Muscle of leg (tissue), 3 donors: ENCODE measurements at regions not wholly inside any gene's neighbourhood (a gene's known extent, or its start where the extent isn't known, plus 50 kb on each side); places are given as distances from the start of the nearest gene placed in this dataset.

ENCODE experiments used
- DNase-seq: peaks from one replicate; pipeline ENCODE4 v3.0.0; 2013
- H3K27ac ChIP-seq: one replicate; pipeline ENCODE4 v1.5.1; 2013; ENCODE audit warnings: mild to moderate bottlenecking, low read length, control low read depth
- H3K27me3 ChIP-seq: one replicate; pipeline ENCODE4 v1.6.1; 2013; ENCODE audit warnings: low read length; ENCODE audit not compliant: control insufficient read depth, insufficient read depth
- H3K36me3 ChIP-seq: one replicate; pipeline ENCODE4 v1.6.1; 2013; ENCODE audit warnings: low read length; ENCODE audit not compliant: control insufficient read depth, insufficient read depth
- H3K4me1 ChIP-seq: one replicate; pipeline ENCODE4 v1.6.1; 2013; ENCODE audit warnings: low read length; ENCODE audit not compliant: control insufficient read depth, insufficient read depth
- H3K4me3 ChIP-seq: one replicate; pipeline ENCODE4 v1.5.1; 2013; ENCODE audit warnings: low read length, control low read depth
- H3K9me3 ChIP-seq: replicated peaks from 2 replicates; pipeline ENCODE4 v1.6.1; 2013; ENCODE audit warnings: low read depth, low read length; ENCODE audit not compliant: control insufficient read depth
- WGBS: methylation state at CpG from one replicate; pipeline ENCODE4 v1.1.5; 2013; ENCODE audit warnings: missing lambda C conversion rate; ENCODE audit not compliant: insufficient coverage; 5-methylcytosine and 5-hydroxymethylcytosine counted together

DNA sequence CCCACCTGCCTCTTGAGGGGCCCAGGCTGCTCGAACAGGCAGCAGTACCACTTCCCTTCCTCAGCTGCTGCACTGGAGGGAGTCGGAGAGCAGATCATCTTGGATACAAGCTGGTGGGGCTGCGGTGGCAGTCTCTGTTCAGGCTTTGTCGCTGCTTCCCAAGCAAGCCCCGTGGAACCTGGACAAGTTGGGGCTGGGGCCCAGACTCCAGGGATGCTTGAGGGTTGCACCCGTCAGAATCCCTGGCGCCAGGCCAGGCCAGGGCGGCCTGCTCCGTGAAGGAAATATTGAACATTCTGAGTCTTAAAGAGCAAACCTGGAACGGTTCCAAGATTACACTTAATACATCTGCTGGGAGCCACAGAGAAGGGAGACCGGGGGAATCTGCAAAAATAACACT lies 310.1 kb upstream of the SORL1-AS1 start:
- Histone ChIP-seq H3K9me3 (no peaks in the 10 kb centered on the region), H3K4me1 (peaks cover 10% of the 10 kb centered on the region), H3K27me3 (peaks cover 2% of the 10 kb centered on the region), H3K27ac (no peak overlapping the region), H3K36me3 (no peaks in the 10 kb centered on the region), H3K4me3 (no peak overlapping the region)
- peak; percentile 80 for DNase-seq
- 5% methylated on average over 9 of the region's 11 CpGs for WGBS

DNA sequence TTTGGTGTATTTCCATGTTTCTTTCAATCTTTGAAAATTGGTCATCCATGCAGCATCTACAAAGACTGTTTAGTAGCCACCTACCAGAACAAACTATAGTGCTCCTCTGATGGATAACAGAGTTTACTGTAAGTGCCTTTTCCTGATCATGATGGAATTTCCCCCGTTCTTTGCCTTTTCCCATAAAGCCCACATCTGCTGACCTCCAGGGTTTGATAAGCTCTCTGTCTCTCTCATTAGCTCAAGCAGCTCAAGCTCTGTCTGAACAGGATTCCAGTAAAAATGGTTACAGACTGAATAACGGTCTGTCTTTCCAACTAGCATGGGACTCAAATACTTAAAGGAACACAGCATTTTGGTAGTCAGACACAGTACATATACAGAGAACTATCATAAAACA lies 308.4 kb upstream of the SORL1-AS1 start:
- peaks cover 2% of the 10 kb centered on the region for H3K27me3 ChIP-seq
- no peak for DNase-seq
- H3K27ac ChIP-seq = no peak overlapping the region
- no peaks in the 10 kb centered on the region for H3K9me3 ChIP-seq
- H3K4me1 ChIP-seq = peaks cover 7% of the 10 kb centered on the region
- H3K36me3 ChIP-seq = no peaks in the 10 kb centered on the region
- H3K4me3 ChIP-seq = no peak overlapping the region
- WGBS = 36% methylated on average over 1 of the region's 2 CpGs

DNA sequence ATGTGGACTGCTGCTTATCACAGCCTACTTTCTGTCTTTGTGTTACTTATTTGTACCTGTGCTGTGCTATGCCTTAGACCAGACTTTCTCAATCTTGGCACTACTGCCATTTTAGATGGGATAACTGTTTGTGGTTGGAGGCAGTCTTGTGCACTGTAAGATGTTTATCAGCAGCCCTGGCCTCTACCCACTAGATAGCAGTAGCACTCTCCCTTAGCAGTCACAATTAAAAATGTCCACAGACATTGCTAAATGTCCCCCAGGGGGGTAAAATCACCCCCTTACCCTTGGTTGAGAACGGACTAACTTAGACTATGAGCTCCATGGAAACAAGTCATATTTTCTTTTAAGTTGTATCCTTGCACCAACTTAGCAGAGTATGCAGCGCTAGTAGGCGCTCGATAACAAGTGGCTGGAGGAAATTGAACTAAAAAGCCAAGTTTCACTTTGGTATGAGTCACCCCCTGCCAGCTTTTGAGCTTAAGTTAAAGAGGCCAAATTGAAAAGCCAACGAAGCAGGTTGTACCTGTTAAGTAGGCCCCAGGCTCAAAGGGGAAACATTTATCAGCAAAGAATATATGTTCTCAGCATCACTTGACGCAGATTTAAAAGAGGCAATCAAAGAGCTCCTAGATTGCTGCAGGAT lies 304.8 kb upstream of the SORL1-AS1 start:
- H3K27me3 ChIP-seq = no peaks in the 10 kb centered on the region
- no peak overlapping the region for H3K4me3 ChIP-seq
- peaks cover 8% of the 10 kb centered on the region for H3K4me1 ChIP-seq
- H3K36me3 ChIP-seq = no peaks in the 10 kb centered on the region
- DNase-seq = no peak
- 46% methylated on average over 4 of the region's 6 CpGs for WGBS
- H3K27ac ChIP-seq = no peak overlapping the region
- no peaks in the 10 kb centered on the region for H3K9me3 ChIP-seq

DNA sequence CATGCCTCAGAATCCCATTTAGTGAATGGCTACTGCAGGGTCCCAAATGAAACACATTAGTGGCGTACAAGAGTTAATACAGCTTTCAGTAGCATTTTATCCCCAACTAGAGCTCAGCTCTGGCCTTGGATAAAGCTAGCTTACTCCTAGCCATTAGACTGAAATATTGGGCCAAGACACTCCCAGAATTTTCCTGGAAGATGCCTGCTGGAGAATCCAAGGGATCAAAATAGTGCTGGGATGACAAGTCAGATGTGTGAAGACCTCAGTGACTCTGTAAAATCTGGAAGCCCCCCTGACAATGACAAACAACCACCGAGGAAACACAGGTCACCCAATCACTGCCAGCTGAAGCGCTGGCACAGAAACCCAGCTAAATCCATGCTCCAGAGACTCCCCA lies 303.1 kb upstream of the SORL1-AS1 start:
- Histone ChIP-seq H3K36me3 (no peaks in the 10 kb centered on the region), H3K9me3 (no peaks in the 10 kb centered on the region), H3K27ac (peak overlapping the region; percentile 20), H3K4me1 (peaks cover 6% of the 10 kb centered on the region), H3K4me3 (no peak overlapping the region), H3K27me3 (no peaks in the 10 kb centered on the region)
- 83% methylated on average over 1 of the region's 3 CpGs for WGBS
- peak; percentile 77 for DNase-seq

DNA sequence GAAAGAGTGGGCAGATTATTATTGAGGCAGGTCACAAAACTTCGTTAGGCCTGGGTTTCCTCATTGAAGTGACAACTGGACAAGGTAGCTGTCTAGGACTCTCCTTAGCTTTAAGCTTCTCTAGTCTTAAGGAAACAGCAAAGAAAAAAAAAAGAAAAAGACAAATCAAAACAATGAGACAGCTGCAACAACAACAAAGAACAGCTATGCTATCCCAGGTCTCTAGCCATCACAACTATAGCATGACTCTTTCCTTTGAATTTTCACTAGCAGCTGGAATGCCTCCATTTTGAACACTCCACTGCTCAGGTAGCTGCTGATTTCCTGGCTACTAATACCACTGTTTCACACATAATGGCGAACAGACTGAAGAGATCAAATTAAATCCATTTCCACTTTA lies 302.4 kb upstream of the SORL1-AS1 start:
- WGBS = 80% methylated on average over 1 of the region's 2 CpGs
- Histone ChIP-seq H3K27me3 (no peaks in the 10 kb centered on the region), H3K27ac (no peak overlapping the region), H3K4me1 (peaks cover 6% of the 10 kb centered on the region), H3K9me3 (no peaks in the 10 kb centered on the region), H3K36me3 (no peaks in the 10 kb centered on the region), H3K4me3 (no peak overlapping the region)
- DNase-seq = no peak

DNA sequence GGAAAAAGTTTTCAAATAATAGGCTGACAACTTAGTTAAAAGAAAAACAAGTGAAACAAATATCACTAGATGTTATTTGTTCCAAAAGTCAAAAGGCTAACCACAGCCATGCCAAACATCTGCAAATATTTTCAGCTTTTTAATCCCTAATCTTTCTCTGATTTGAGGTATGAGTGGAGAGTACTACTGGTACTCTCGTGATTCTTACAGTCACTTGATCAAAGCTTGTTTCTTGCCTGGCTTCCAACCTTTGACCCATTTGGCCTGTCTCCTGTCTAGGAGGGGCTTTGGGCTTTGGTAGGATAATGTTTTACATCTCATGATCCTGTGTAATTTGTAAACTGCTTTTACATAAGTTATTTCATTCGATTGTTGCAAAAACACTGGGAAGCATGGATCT lies 301.8 kb upstream of the SORL1-AS1 start:
- H3K4me1 ChIP-seq = peaks cover 6% of the 10 kb centered on the region
- H3K27ac ChIP-seq = peak overlapping the region; percentile 37
- H3K9me3 ChIP-seq = no peaks in the 10 kb centered on the region
- H3K36me3 ChIP-seq = no peaks in the 10 kb centered on the region
- no peaks in the 10 kb centered on the region for H3K27me3 ChIP-seq
- H3K4me3 ChIP-seq = no peak overlapping the region
- WGBS = no CpG with 5 or more reads among the region's 2 CpGs
- peak; percentile 85 for DNase-seq

DNA sequence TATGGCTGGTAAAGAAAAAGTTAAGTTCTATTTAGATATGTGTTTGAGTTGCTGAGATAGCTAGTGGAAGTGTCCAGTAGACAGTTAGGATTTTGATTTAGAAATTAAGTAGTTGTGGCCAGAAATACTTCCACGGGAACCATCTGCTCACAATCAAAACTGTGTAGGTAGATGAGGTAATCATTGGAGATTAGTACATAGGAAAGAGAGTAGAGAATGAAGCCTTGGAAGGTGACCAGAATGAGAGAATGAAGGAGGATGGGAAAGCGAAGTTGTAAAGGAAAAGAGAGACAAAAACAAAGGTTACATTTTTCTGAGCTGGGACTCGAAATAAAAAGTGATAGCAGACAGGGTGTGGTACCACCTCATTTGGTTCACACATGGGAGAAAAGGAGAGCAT lies 296.9 kb upstream of the SORL1-AS1 start:
- Histone ChIP-seq H3K4me1 (no peaks in the 10 kb centered on the region), H3K27me3 (no peaks in the 10 kb centered on the region), H3K9me3 (no peaks in the 10 kb centered on the region), H3K36me3 (no peaks in the 10 kb centered on the region), H3K4me3 (no peak overlapping the region), H3K27ac (peak overlapping the region; percentile 49)
- WGBS = 55% methylated on average over 1 of the region's 3 CpGs
- DNase-seq = peak; percentile 86

DNA sequence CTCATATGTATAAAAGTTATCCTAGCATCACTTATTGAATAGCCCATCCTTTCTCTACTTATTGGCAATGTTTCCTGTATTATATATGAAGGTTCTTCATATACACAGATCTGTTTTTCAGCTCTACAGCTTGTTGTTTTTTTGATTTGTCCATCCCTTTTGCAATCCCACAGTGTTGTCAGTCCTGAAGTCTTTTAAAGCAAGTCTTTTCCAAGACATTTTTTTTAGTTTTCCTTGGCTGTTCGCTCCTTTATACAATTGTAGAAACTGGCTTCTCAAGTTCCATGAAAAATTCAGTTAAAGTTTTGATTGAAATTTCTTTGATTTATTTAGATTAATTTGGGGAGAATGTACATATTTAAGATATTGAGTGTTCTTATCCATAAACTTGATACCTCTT lies 295.3 kb upstream of the SORL1-AS1 start:
- peak; percentile 65 for DNase-seq
- Histone ChIP-seq H3K27me3 (no peaks in the 10 kb centered on the region), H3K27ac (no peak overlapping the region), H3K9me3 (peaks cover 5% of the 10 kb centered on the region), H3K4me3 (no peak overlapping the region), H3K4me1 (no peaks in the 10 kb centered on the region), H3K36me3 (no peaks in the 10 kb centered on the region)
- WGBS = no CpG with 5 or more reads among the region's 1 CpG

DNA sequence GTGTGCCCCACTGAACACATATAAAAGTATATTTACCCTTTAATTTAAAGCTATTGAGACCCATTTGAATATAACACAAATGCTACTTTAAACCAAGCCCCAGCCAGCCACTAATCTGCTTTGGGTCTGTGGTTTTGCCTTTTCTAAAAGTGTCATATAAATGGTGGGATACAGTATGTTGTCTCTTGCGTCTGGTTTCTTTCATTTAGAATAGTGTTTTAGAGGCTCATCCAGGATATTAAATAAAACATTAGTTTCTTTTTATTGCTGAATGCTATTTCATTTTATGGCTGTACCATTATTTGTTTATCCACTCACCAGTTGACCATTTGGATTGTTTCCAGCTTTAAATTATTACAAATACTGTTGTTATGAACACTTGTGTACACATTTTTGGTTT lies 290.5 kb upstream of the SORL1-AS1 start:
- Histone ChIP-seq H3K4me3 (no peak overlapping the region), H3K27me3 (no peaks in the 10 kb centered on the region), H3K27ac (no peak overlapping the region), H3K36me3 (no peaks in the 10 kb centered on the region), H3K4me1 (peaks cover 11% of the 10 kb centered on the region), H3K9me3 (peaks cover 5% of the 10 kb centered on the region)
- no peak for DNase-seq
- WGBS = no CpG with 5 or more reads among the region's 1 CpG

DNA sequence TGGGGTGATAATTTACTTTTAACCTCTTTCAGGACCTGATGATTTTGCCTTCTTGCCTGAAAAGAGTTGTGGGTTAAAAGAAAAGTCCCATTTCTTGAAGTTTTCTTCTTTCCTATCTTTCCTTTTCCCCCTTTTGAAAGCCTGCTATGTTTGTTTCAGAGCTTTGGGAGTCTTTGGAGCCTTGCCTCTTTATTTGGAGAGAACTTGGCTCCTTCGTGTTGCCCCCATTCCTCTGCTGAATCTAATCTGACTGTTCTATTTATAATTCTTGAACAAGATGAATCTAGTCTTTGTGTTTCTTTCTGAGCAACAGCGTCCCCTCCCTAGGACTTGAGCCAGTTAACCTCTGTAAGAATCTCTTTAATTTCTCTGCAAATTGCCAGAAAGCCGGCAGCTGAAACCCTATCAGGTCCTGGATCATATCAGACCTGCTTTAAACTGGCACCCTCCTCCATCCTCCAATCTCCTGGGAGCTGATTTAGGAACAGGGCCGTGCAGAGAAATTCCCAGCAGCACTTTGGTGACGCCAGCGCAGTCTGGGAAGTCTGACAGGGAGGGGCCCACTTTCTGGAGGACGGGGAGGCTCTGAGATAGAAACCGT lies 289.1 kb upstream of the SORL1-AS1 start:
- Histone ChIP-seq H3K4me1 (peaks cover 11% of the 10 kb centered on the region), H3K36me3 (no peaks in the 10 kb centered on the region), H3K4me3 (no peak overlapping the region), H3K9me3 (peaks cover 5% of the 10 kb centered on the region), H3K27ac (peak overlapping the region; percentile 94), H3K27me3 (no peaks in the 10 kb centered on the region)
- 24% methylated on average over 5 of the region's 8 CpGs for WGBS
- peak; percentile 96 for DNase-seq
